Spleen (tissue), 11 donors: ENCODE measurements at regions not wholly inside any gene's neighbourhood (a gene's known extent, or its start where the extent isn't known, plus 50 kb on each side); places are given as distances from the start of the nearest gene placed in this dataset.
"Not testable (repeated sequence)": the region's sequence is repeated elsewhere in the genome, so short reads cannot be mapped to it uniquely, and the experiment has no call there.

Experiments used
- DNase-seq: peaks from one replicate; pipeline ENCODE4 v3.0.0-alpha.2; 2020
- H3K27ac ChIP-seq, 8 donors: fragments of 200-600 bp; sonication (generic) in 7 of 8; 1 replicate in 4 of 8; 2 replicates in 4 of 8; pipeline versions ENCODE4 v1.5.0 to v1.8.0; 2016 to 2021; ENCODE audit warnings: inconsistent platforms in 4 of 8, mild to moderate bottlenecking in 4 of 8, moderate library complexity in 1 of 8
- H3K27me3 ChIP-seq, 7 donors: fragments of 200-600 bp; sonication (generic) in 6 of 7; replicated peaks in 1 of 7; 1 replicate in 4 of 7; 2 replicates in 3 of 7; pipeline versions ENCODE4 v1.5.0 to v1.8.0; 2016 to 2021; ENCODE audit warnings: inconsistent platforms in 3 of 7, mild to moderate bottlenecking in 1 of 7
- H3K36me3 ChIP-seq, 6 donors: fragments of 200-600 bp; sonication (generic) in 5 of 6; 1 replicate in 4 of 6; 2 replicates in 2 of 6; pipeline versions ENCODE4 v1.5.0 to v1.8.0; 2016 to 2021; ENCODE audit warnings: inconsistent platforms in 2 of 6
- H3K4me1 ChIP-seq, 6 donors: fragments of 200-600 bp; sonication (generic) in 5 of 6; 1 replicate in 3 of 6; 2 replicates in 3 of 6; pipeline versions ENCODE4 v1.5.0 to v1.8.0; 2016 to 2021; ENCODE audit warnings: inconsistent platforms in 3 of 6
- H3K4me3 ChIP-seq, 8 donors: fragments of 200-600 bp; sonication (generic) in 7 of 8; 1 replicate in 4 of 8; 2 replicates in 4 of 8; pipeline versions ENCODE4 v1.5.0 to v1.8.0; 2016 to 2021; ENCODE audit warnings: inconsistent platforms in 4 of 8, mild to moderate bottlenecking in 4 of 8, moderate library complexity in 2 of 8
- H3K9me3 ChIP-seq, 8 donors: fragments of 200-600 bp; sonication (generic) in 7 of 8; 1 replicate in 4 of 8; 2 replicates in 4 of 8; pipeline versions ENCODE4 v1.5.0 to v1.8.0; 2016 to 2021; ENCODE audit warnings: inconsistent platforms in 4 of 8
- CTCF ChIP-seq, 11 experiments: fragments of 200-600 bp in 7 of 11; fragments of 450-650 bp in 4 of 11; sonication (generic) in 4 of 11; IDR thresholded peaks in 8 of 11; conservative IDR thresholded peaks in 3 of 11; 1 replicate in 7 of 11; 2 replicates in 4 of 11; pipeline versions ENCODE4 v1.4.0 to v1.8.0; 2016 to 2021; ENCODE audit warnings: antibody characterized with exemption in 11 of 11, inconsistent platforms in 4 of 11, mild to moderate bottlenecking in 1 of 11
- POLR2A ChIP-seq, 3 donors: fragments of 450-650 bp; IDR thresholded peaks; one replicate each; pipeline ENCODE4 v1.5.1; 2017; ENCODE audit warnings: antibody characterized with exemption in 3 of 3, mild to moderate bottlenecking in 1 of 3
- POLR2AphosphoS5 ChIP-seq, 3 donors: sonication (generic); formaldehyde crosslinking; IDR thresholded peaks; one replicate each; pipeline ENCODE4 v1.5.1; 2017; ENCODE audit warnings: antibody characterized with exemption in 3 of 3
- WGBS, 5 donors: extraction: QIAGEN DNeasy Blood & Tissue Kit in 3 of 5; methylation state at CpG; one replicate each; pipeline versions ENCODE4 v1.1.5 to v1.1.7; 2013 to 2018; 5-methylcytosine and 5-hydroxymethylcytosine counted together
- intact Hi-C: fragments of 100-400 bp; cut with DNase I; formaldehyde crosslinking; loops from one replicate; pipeline ENCODE4 v1.15.0; 2023; ENCODE audit warnings: low total_unique reads
- donor health status: healthy with polysubstance abuse.
- donor health status: DM: no; HTN: no; CAD: no; lungs with moderate emphysema.
- donor health status: DM: no; HTN: no; CAD: no.
- donor health status: Bipolar disorder and iron deficiency.
- donor health status: healthy.
- donor health status: DM: no; HTN: no; CAD: no.
- donor health status: DM: yes; HTN: yes; CAD: no.

- WGBS, 5 donors: 77 to 83% (median 78%) methylated on average over 5 of the region's 5 CpGs
- H3K36me3 ChIP-seq: no peaks in the 10 kb centered on the region
- TF ChIP-seq POLR2AphosphoS5 (IDR thresholded peaks at IDR 0.05) (no peak), POLR2A (IDR thresholded peaks at IDR 0.05) (no peak), CTCF (IDR thresholded peaks at IDR 0.05 in 8 of 11, conservative IDR thresholded peaks at IDR 0.05 in 3 of 11) (no peak)
- no peak for DNase-seq
- no peaks in the 10 kb centered on the region for H3K9me3 ChIP-seq
- H3K4me1 ChIP-seq: no peaks in the 10 kb centered on the region
- intact Hi-C loops: no loop called here
- no peak overlapping the region for H3K27ac ChIP-seq
- no peak overlapping the region for H3K4me3 ChIP-seq
- H3K27me3 ChIP-seq: no peaks in the 10 kb centered on the region
These were observed 220.1 kb downstream of the DHX15 start for GRCh38 chr4:24364249-24364648.

- 82 to 94% (median 85%) methylated on average over 4 of the region's 4 CpGs for WGBS, 5 donors
- Histone ChIP-seq H3K4me3 (no peak overlapping the region), H3K36me3 (no peaks in the 10 kb centered on the region), H3K27me3 (no peaks in the 10 kb centered on the region), H3K9me3 (no peaks in the 10 kb centered on the region), H3K27ac (no peak overlapping the region), H3K4me1 (no peaks in the 10 kb centered on the region)
- DNase-seq: no peak
- intact Hi-C loops: no loop called here
- no peak for TF ChIP-seq CTCF (IDR thresholded peaks at IDR 0.05 in 8 of 11, conservative IDR thresholded peaks at IDR 0.05 in 3 of 11)
- TF ChIP-seq POLR2A (IDR thresholded peaks at IDR 0.05): no peak
- TF ChIP-seq POLR2AphosphoS5 (IDR thresholded peaks at IDR 0.05): no peak
These were observed 220.6 kb downstream of the DHX15 start for GRCh38 chr4:24363751-24364150.

- H3K27ac ChIP-seq: no peak overlapping the region
- DNase-seq: no peak
- H3K9me3 ChIP-seq: no peaks in the 10 kb centered on the region
- H3K36me3 ChIP-seq: no peaks in the 10 kb centered on the region
- H3K4me1 ChIP-seq: no peaks in the 10 kb centered on the region
- H3K4me3 ChIP-seq: no peak overlapping the region
- peaks cover 0 to 6% (median 0%) of the 10 kb centered on the region in 7 donors for H3K27me3 ChIP-seq
- TF ChIP-seq CTCF (IDR thresholded peaks at IDR 0.05 in 8 of 11, conservative IDR thresholded peaks at IDR 0.05 in 3 of 11): no peak
- no peak for TF ChIP-seq POLR2A (IDR thresholded peaks at IDR 0.05)
- TF ChIP-seq POLR2AphosphoS5 (IDR thresholded peaks at IDR 0.05): no peak
- intact Hi-C loops: no loop called here
- WGBS, 5 donors: 81 to 89% (median 89%) methylated on average over 4 of the region's 4 CpGs
These were observed 232.2 kb downstream of the DHX15 start for GRCh38 chr4:24352112-24352511.

- DNase-seq, H3K4me3 ChIP-seq, H3K4me1 ChIP-seq, H3K27ac ChIP-seq, H3K9me3 ChIP-seq, H3K36me3 ChIP-seq, H3K27me3 ChIP-seq, intact Hi-C loops: not testable (repeated sequence)
- WGBS, 5 donors: 78 to 90% (median 82%) methylated on average over 14 to 15 of the region's 15 CpGs
These were observed 235.0 kb downstream of the DHX15 start for GRCh38 chr4:24349168-24349996.
